WERI-Rb-1 (cell line): ENCODE measurements at regions not wholly inside any gene's neighbourhood (a gene's known extent, or its start where the extent isn't known, plus 50 kb on each side); places are given as distances from the start of the nearest gene placed in this dataset.

Experiments used
- DNase-seq: peaks from one replicate; pipeline ENCODE4 v3.0.0-alpha.2; 2020
- H3K27ac ChIP-seq: fragments of 250-450 bp; sonication (Bioruptor Pico); 2 replicates; pipeline ENCODE4 v1.5.1; 2020; ENCODE audit warnings: mild to moderate bottlenecking, moderate library complexity
- H3K27me3 ChIP-seq: fragments of 250-450 bp; sonication (Bioruptor Pico); 2 replicates; pipeline ENCODE4 v1.5.1; 2021; ENCODE audit warnings: mild to moderate bottlenecking, low read depth, moderate library complexity; ENCODE audit not compliant: insufficient read depth, severe bottlenecking
- H3K36me3 ChIP-seq: fragments of 250-450 bp; sonication (Bioruptor Pico); 2 replicates; pipeline ENCODE4 v1.5.1; 2020; ENCODE audit warnings: mild to moderate bottlenecking, moderate library complexity
- H3K4me3 ChIP-seq: 2 replicates; pipeline ENCODE4 v1.5.1; 2011; ENCODE audit warnings: low read depth, mild to moderate bottlenecking, control low read depth, low read length
- H3K9me3 ChIP-seq: fragments of 250-450 bp; sonication (Bioruptor Pico); 2 replicates; pipeline ENCODE4 v1.5.1; 2021; ENCODE audit warnings: mild to moderate bottlenecking, moderate library complexity; ENCODE audit not compliant: severe bottlenecking
- TF ChIP-seq, protein P1 (sequence below): IDR thresholded peaks from 2 replicates; pipeline ENCODE4 v1.5.1; 2011; ENCODE audit warnings: low read depth, mild to moderate bottlenecking, control low read depth, inconsistent platforms, low read length

DNA sequence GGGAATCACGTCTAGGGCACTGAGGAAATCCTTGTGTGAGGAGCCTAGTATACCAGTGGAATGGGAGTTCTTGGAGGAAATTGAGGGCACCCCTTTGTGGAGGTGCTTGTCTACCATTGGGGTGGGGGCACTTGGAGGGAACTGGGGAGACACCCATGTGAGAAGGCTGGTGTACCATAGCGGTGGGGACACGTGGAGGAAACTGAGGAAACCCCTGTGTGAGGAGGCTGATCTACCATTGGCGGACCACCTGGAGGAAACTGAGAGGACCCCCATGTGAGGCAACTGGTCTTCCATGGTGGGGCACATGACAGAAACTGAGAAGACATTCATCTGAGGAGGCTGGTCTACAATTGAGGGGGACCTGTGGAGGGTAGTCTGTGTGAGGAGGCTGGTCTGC lies 164.5 kb downstream of the FBLN2 start:
- Histone ChIP-seq H3K4me3 (no peak overlapping the region), H3K27me3 (peaks cover 58% of the 10 kb centered on the region), H3K36me3 (no peaks in the 10 kb centered on the region), H3K9me3 (peaks cover 2% of the 10 kb centered on the region), H3K27ac (no peak overlapping the region)
- DNase-seq = no peak
- TF ChIP-seq, protein P1, sequence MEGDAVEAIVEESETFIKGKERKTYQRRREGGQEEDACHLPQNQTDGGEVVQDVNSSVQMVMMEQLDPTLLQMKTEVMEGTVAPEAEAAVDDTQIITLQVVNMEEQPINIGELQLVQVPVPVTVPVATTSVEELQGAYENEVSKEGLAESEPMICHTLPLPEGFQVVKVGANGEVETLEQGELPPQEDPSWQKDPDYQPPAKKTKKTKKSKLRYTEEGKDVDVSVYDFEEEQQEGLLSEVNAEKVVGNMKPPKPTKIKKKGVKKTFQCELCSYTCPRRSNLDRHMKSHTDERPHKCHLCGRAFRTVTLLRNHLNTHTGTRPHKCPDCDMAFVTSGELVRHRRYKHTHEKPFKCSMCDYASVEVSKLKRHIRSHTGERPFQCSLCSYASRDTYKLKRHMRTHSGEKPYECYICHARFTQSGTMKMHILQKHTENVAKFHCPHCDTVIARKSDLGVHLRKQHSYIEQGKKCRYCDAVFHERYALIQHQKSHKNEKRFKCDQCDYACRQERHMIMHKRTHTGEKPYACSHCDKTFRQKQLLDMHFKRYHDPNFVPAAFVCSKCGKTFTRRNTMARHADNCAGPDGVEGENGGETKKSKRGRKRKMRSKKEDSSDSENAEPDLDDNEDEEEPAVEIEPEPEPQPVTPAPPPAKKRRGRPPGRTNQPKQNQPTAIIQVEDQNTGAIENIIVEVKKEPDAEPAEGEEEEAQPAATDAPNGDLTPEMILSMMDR = no peak

DNA sequence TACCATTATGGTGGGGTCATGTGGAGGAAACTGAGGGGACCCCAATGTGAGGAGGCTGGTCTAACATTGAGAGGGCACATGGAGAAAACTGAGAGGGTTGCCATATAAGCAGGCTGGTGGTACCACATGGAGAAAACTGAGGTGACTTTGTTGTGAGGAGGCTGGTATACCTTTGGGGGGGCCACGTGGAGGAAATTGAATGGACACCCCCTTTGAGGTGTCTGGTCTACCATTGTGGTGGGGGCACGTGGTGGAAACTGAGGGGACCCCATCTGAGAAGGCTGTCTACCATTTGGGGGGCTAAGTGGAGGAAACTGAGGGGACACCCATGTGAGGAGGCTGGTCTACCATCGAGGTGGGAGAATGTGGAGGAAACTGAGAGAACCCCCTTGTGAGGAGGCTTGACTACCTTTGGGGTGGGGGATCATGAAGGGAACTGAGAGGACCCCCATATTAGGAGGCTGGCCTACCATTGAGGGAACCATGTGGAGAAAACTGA lies 163.8 kb downstream of the FBLN2 start:
- DNase-seq = no peak
- Histone ChIP-seq H3K4me3 (no peak overlapping the region), H3K27ac (no peak overlapping the region), H3K27me3 (peaks cover 57% of the 10 kb centered on the region), H3K9me3 (peaks cover 2% of the 10 kb centered on the region), H3K36me3 (no peaks in the 10 kb centered on the region)
- TF ChIP-seq, protein P1 = no peak

DNA sequence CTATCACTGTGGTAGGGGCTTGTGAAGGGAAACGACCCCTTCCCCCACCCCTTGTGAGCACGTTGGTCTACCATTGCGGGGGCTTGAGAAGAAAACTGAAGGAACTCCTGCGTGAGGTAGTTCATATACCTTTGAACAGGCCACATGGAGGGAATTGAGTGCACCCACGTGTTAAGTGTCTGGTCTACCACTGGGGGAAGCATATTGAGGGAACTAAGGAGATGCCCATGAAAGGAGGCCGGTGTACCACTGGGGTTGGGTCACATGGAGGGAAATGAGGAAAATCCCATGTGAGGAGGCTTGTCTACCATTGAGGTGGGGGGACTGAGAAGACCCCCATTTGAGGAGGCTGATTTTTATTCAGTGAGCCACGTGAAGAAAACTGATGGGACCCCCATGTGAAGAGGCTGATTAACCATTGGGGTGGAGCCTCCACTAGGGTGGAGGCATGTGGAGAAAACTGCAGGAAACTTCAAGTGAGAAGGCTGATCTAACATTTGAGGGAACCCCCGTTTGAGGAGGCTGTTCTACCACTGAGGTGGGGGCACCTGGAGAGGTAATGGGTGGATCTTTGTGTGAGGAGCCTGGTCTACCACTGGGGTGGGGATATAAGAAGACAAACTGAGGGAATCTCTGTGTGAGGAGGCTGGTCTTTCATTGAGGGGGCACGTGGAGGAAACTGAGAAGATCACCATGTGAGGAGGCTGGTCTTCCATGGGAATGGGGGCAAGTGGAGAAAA lies 163.2 kb downstream of the FBLN2 start:
- TF ChIP-seq, protein P1 = no peak
- H3K27me3 ChIP-seq = peaks cover 58% of the 10 kb centered on the region
- peaks cover 2% of the 10 kb centered on the region for H3K9me3 ChIP-seq
- H3K4me3 ChIP-seq = no peak overlapping the region
- no peaks in the 10 kb centered on the region for H3K36me3 ChIP-seq
- DNase-seq = no peak
- H3K27ac ChIP-seq = no peak overlapping the region

DNA sequence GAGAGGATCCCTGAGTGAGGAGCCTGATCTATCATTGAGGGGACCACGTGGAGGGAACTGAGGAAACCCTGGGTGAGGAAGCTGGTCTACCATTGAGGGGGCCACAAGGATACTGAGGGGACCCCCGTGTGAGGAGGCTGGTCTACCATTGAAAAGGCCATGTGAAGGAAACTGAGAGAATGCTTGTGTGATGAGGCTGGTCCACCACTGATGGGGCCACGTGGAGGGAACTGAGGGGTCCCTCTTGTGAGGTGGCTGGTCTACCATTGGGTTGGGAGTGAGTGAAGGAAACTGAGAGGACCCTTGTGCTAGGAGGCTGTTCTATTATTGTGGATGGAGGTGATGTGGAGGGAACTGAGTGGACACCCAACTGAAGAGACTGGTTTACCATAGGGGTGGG lies 161.3 kb downstream of the FBLN2 start:
- no peak overlapping the region for H3K27ac ChIP-seq
- no peak overlapping the region for H3K4me3 ChIP-seq
- TF ChIP-seq, protein P1 = no peak
- H3K27me3 ChIP-seq = peaks cover 65% of the 10 kb centered on the region
- H3K36me3 ChIP-seq = no peaks in the 10 kb centered on the region
- DNase-seq = no peak
- peaks cover 2% of the 10 kb centered on the region for H3K9me3 ChIP-seq

DNA sequence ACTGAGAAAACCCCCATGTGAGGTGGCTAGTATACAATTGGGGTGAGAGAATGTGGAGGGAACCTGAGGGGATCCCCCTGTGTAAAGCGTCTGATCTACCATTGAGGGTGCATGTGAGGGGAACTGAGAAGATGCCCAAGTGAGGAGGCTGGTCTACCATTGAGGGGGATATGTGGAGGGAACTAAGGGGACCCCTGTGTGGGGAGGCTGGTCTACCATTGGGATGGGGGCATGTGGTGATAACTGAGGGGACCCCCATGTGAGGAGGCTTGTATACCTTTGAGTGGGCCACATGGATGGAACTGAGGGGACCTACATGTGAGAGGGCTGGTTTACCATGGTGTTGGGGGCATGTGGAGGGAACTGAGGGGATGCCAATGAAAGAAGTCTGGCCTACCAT lies 160.8 kb downstream of the FBLN2 start:
- Histone ChIP-seq H3K36me3 (no peaks in the 10 kb centered on the region), H3K27me3 (peaks cover 68% of the 10 kb centered on the region), H3K27ac (no peak overlapping the region), H3K4me3 (no peak overlapping the region), H3K9me3 (peaks cover 2% of the 10 kb centered on the region)
- TF ChIP-seq, protein P1 = no peak
- no peak for DNase-seq
